GM19452 (cell line): ENCODE measurements at regions not wholly inside any gene's neighbourhood (a gene's known extent, or its start where the extent isn't known, plus 50 kb on each side); places are given as distances from the start of the nearest gene placed in this dataset.

Source experiments
- ATAC-seq: cut with Tn5 transposase; IDR thresholded peaks from one replicate; pipeline ENCODE4 v1.9.1; 2021; ENCODE audit not compliant: unreplicated experiment

- ATAC-seq = no peak
Measured at GRCh38 chr17:77592106-77592865, 366.2 kb upstream of the TNRC6C start.

GRCh38 chr17:77593081-77593480 lies 365.4 kb upstream of the TNRC6C start:
- ATAC-seq = no peak

- ATAC-seq = no peak
Measured at GRCh38 chr17:77594416-77595209, 363.9 kb upstream of the TNRC6C start.

- ATAC-seq = no peak
Measured at GRCh38 chr17:77596491-77597417, 361.7 kb upstream of the TNRC6C start.

- ATAC-seq = no peak
Measured at GRCh38 chr17:77597418-77598240, 360.9 kb upstream of the TNRC6C start.

- no peak for ATAC-seq
Measured at GRCh38 chr17:77598241-77598620, 360.3 kb upstream of the TNRC6C start.

- no peak for ATAC-seq
Measured at GRCh38 chr17:77599699-77600098, 358.8 kb upstream of the TNRC6C start.

GRCh38 chr17:77600346-77600745 lies 358.2 kb upstream of the TNRC6C start:
- no peak for ATAC-seq

- ATAC-seq = no peak
Measured at GRCh38 chr17:77601054-77601979, 357.2 kb upstream of the TNRC6C start.

GRCh38 chr17:77602062-77602746 lies 356.3 kb upstream of the TNRC6C start:
- no peak for ATAC-seq

- ATAC-seq = no peak
Measured at GRCh38 chr17:77602883-77603640, 355.4 kb upstream of the TNRC6C start.

- ATAC-seq = no peak
Measured at GRCh38 chr17:77604301-77604972, 354.1 kb upstream of the TNRC6C start.

- ATAC-seq = no peak
Measured at GRCh38 chr17:77604973-77605313, 353.6 kb upstream of the TNRC6C start.

GRCh38 chr17:77606146-77606864 lies 352.2 kb upstream of the TNRC6C start:
- ATAC-seq = no peak

- no peak for ATAC-seq
Measured at GRCh38 chr17:77606865-77607210, 351.7 kb upstream of the TNRC6C start.

GRCh38 chr17:77607606-77608005 lies 350.9 kb upstream of the TNRC6C start:
- ATAC-seq = no peak

GRCh38 chr17:77608431-77608830 lies 350.1 kb upstream of the TNRC6C start:
- ATAC-seq = no peak
